ENCODE measurements at regions not wholly inside any gene's neighbourhood (a gene's known extent, or its start where the extent isn't known, plus 50 kb on each side); places are given as distances from the start of the nearest gene placed in this dataset.
"Not testable (repeated sequence)": the region's sequence is repeated elsewhere in the genome, so short reads cannot be mapped to it uniquely, and the experiment has no call there.

DNA sequence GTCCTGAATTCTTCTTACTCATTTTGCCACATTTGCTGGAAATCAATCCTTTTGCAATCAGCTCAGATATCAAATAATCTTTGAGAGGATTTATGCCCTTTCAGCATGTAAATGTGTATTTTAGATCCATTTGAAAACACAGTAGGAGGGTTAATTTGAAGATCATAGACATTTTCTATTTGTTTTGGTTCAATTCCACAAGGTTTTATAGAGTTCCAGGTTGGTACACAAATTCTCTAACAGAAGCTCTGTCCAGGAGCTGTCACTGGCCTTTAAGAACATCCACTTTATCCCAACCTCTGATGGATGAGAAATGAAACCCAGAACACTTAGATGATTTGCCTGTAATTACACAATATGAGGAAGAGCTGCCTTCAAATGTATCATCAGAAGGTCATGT is 157.3 kb upstream of the CHAC2 start:
- TF ChIP-seq POLR2A (IDR thresholded peaks at IDR 0.05; ENCODE audit: low read depth, low read length) = no peak
- FAIRE-seq (no peak), DNase-seq (ENCODE audit: insufficient read length, low spot score) (no peak)

DNA sequence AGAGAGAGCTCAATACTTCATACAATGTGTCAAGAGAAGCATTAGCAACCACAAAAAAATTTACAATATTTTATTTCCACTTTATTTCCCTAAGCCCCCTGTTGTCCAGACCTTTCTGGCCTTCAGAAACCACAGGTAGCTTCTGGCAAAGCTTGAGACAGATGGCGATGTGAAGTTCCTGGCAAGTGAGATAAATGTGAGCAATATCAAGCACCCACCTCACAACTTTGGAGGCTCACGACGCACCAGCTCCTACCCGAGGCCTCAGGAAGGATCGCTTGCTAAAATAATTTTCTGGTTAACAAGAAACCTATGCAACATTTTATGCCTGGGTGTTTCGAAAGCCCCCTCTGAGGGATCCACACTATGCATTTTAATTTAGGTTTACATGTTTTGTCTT is 158.1 kb upstream of the CHAC2 start:
- no peak for FAIRE-seq
- no peak for TF ChIP-seq POLR2A (IDR thresholded peaks at IDR 0.05; ENCODE audit: low read depth, low read length)

DNA sequence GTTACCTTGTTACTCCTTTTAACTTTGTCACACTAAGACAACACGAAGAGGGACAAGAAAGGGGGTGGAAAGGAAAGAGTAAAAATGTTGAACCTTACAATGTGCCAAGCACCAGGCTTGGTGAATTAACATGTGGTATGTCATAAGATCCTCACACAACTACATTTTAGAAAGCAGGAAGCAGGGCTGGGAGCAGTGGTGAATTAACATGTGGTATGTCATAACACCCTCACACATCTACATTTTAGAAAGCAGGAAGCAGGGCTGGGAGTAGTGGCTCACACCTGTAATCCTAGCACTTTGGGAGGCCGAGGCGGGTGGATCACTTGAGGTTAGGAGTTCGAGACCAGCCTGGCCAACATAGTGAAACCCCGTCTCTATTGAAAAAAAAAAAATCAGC is 159.3 kb upstream of the CHAC2 start:
- DNase-seq (ENCODE audit: insufficient read length, low spot score) = no peak
- FAIRE-seq = no peak
- no peak for TF ChIP-seq POLR2A (IDR thresholded peaks at IDR 0.05; ENCODE audit: low read depth, low read length)

More for the DNA sequence above, 158.1 kb upstream of the CHAC2 start:
- DNase-seq (ENCODE audit: insufficient read length, low spot score) = no peak

DNA sequence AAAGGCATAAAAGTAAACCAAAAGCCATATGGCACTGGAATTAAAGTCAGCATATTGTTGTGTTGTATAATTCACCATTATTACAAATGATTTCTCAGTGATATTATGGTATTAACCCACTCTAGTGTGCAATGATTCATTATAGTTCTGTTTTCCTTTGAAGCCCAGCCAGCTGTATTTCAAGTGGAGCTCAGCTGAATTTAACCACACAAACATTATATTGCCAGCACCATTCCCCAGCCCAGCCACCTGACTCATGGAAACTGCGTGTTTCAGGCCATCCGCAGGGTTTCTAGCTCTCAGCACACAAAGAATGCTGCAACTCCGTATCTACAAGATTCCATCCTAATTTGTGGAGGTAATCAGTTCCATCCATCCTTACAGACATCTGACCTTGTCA is 166.8 kb upstream of the CHAC2 start:
- no peak for TF ChIP-seq POLR2A (IDR thresholded peaks at IDR 0.05; ENCODE audit: low read depth, low read length)
- DNase-seq (ENCODE audit: insufficient read length, low spot score) = peak; percentile 7
- peak; percentile 20 for FAIRE-seq

GRCh38 chr2:53586733-53587612 is 180.6 kb upstream of the CHAC2 start:
- not testable (repeated sequence) for FAIRE-seq; DNase-seq (ENCODE audit: insufficient read length, low spot score)

DNA sequence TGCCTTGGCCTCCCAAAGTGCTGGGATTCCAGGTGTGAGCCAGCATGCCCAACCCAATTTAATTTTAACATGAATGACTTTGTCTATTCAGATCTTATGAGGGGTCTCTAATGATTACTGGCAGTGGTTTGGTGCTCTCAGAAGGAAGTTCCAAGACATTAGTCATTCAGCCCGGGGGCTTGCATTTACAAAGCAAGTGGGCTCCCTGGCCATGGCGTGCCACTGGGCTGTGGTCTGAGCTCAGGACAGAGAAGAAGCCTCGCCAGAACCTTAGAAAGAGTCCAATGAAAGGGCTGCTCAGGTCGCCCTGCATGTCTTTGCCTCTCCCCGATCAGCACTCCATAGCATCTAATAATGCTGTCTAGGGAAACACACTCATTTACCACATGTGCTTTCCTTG is 182.6 kb upstream of the CHAC2 start:
- no peak for TF ChIP-seq POLR2A (IDR thresholded peaks at IDR 0.05; ENCODE audit: low read depth, low read length)
- no peak for FAIRE-seq
- DNase-seq (ENCODE audit: insufficient read length, low spot score) = no peak

DNA sequence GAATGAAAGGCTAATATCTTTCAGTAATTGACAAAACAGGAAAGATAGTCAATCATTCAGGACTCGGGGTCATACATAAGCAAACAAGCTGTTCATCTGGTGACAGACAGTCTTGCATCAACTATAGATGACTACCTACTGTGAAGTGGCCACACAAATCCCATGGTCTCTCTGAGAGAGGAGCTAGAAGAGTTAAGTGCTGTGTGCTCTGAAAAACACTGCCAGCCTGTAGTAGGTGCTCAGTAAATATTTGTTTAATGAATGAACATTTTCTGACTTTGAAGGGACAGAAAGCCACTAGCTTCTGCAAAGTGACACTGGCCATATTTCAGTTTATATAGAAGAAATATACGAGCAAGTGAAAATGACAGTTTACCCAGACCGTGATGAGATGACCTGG is 184.0 kb upstream of the CHAC2 start:
- TF ChIP-seq POLR2A (IDR thresholded peaks at IDR 0.05; ENCODE audit: low read depth, low read length) = no peak
- no peak for DNase-seq (ENCODE audit: insufficient read length, low spot score)
- FAIRE-seq = no peak

DNA sequence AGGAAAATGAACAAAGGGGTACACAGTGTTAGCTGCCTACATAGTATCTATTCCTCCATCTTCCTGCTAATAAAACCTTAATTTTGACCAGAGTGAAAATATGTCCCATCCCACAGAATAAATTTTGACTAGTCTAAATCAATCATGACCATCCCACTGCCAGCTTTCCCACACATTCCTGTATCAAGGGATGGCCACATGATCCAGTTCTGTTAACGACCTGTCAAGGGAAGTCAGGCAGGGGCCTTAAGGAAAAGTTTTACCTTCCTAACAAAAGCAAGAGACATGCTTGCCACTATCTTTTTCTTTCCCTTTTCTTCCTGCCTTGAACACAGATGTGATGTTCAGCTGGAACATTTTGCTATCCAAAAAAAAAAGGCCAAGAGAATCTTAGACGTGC is 185.0 kb upstream of the CHAC2 start:
- FAIRE-seq (no peak), DNase-seq (ENCODE audit: insufficient read length, low spot score) (no peak)
- TF ChIP-seq POLR2A (IDR thresholded peaks at IDR 0.05; ENCODE audit: low read depth, low read length) = no peak

DNA sequence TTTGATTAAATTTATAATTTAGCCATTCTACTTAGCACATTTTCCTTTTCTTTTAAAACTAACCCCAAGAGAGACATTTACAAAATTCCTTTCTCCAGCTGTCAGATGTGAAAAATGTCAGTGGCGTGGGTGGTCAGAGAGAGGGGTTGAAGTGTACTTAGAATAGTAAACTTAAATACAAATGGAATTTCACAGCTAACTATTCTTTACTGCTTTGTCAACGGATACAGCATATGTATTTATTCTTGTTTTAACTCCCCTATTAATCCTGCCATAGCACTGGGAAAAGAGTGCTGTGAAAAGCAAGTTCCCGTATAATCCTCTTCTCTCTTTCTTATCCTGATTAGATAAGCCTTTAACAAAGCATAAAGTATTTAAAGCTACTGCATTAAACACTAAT is 191.4 kb upstream of the CHAC2 start:
- DNase-seq (ENCODE audit: insufficient read length, low spot score) (no peak), FAIRE-seq (no peak)
- no peak for TF ChIP-seq POLR2A (IDR thresholded peaks at IDR 0.05; ENCODE audit: low read depth, low read length)

- no peak for FAIRE-seq
- TF ChIP-seq POLR2A (IDR thresholded peaks at IDR 0.05; ENCODE audit: low read depth, low read length) = no peak
- DNase-seq (ENCODE audit: insufficient read length, low spot score) = no peak
These were observed 191.9 kb upstream of the CHAC2 start for GRCh38 chr2:53575721-53576124.

- FAIRE-seq = no peak
- no peak for TF ChIP-seq POLR2A (IDR thresholded peaks at IDR 0.05; ENCODE audit: low read depth, low read length)
These were observed 194.9 kb upstream of the CHAC2 start for GRCh38 chr2:53572696-53573095.

GRCh38 chr2:53569957-53570727 is 197.5 kb upstream of the CHAC2 start:
- no peak for DNase-seq (ENCODE audit: insufficient read length, low spot score)
- FAIRE-seq = no peak
- TF ChIP-seq POLR2A (IDR thresholded peaks at IDR 0.05; ENCODE audit: low read depth, low read length) = no peak

More at GRCh38 chr2:53572696-53573095, 194.9 kb upstream of the CHAC2 start:
- DNase-seq (ENCODE audit: insufficient read length, low spot score) = no peak

DNA sequence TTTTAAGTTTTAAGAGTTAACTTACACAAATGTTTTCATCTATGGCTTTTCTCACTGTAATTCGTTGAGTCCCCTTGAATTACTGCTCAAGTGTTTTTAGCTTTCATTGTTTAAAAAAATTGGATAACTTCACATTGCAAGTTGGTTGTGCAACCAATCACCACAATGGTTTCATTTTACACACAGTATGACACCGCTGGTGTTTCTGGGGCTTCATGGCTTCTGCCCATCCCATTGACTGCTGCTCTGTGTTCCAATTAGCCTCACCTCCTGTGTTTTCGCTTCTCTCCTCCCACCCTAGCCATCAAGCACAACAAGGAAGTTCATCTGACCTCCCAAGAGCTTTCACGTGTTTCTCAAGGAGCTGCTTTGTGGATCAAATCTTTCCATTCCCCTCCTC is 199.1 kb upstream of the CHAC2 start:
- no peak for TF ChIP-seq POLR2A (IDR thresholded peaks at IDR 0.05; ENCODE audit: low read depth, low read length)
- FAIRE-seq (peak; percentile 84), DNase-seq (ENCODE audit: insufficient read length, low spot score) (no peak)

- no peak for FAIRE-seq
These were observed 200.5 kb upstream of the CHAC2 start for GRCh38 chr2:53567073-53567472.

DNA sequence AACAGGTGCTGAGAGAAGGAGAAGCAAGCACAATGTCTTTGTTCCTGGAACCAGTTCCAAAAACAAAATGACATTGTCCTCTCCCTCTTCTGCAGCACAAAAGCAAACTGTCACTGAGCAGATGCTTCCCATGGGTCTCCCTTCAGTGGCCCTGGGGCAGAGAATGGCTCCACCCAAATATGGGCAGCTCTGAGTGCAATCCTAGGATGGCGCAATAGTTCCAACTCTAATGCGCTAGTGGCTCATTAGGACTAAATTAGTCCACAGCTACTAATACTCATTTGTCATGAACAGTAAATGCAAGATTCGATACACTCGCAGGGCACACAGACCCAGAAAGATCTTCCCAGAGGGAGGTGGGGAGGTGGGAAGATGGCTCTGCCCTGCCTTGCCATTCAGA is 205.2 kb upstream of the CHAC2 start:
- FAIRE-seq (no peak), DNase-seq (ENCODE audit: insufficient read length, low spot score) (no peak)
- TF ChIP-seq POLR2A (IDR thresholded peaks at IDR 0.05; ENCODE audit: low read depth, low read length) = no peak

More at GRCh38 chr2:53567073-53567472, 200.5 kb upstream of the CHAC2 start:
- no peak for DNase-seq (ENCODE audit: insufficient read length, low spot score)
- no peak for TF ChIP-seq POLR2A (IDR thresholded peaks at IDR 0.05; ENCODE audit: low read depth, low read length)

Measured in H54 (cell line).